Hepatocyte (in vitro differentiated cells): ENCODE measurements at regions not wholly inside any gene's neighbourhood (a gene's known extent, or its start where the extent isn't known, plus 50 kb on each side); places are given as distances from the start of the nearest gene placed in this dataset.

Experiments used
- DNase-seq: peaks from one replicate; pipeline ENCODE4 v3.0.0-alpha.2; 2016; ENCODE audit warnings: low spot score
- H2AFZ ChIP-seq: fragments of 200-600 bp; sonication (generic); 2 replicates; pipeline ENCODE4 v1.6.0; 2016; ENCODE audit warnings: antibody characterized with exemption, mild to moderate bottlenecking
- H3K27ac ChIP-seq: fragments of 200-600 bp; sonication (generic); 2 replicates; pipeline ENCODE4 v1.5.1; 2016; ENCODE audit warnings: mild to moderate bottlenecking
- H3K27me3 ChIP-seq: fragments of 200-600 bp; sonication (generic); 2 replicates; pipeline ENCODE4 v1.6.1; 2016
- H3K36me3 ChIP-seq: fragments of 200-600 bp; sonication (generic); replicated peaks from 2 replicates; pipeline ENCODE4 v1.5.1; 2016; ENCODE audit warnings: low read depth; ENCODE audit not compliant: insufficient read depth
- H3K4me1 ChIP-seq: fragments of 200-600 bp; sonication (generic); 2 replicates; pipeline ENCODE4 v1.5.1; 2016; ENCODE audit warnings: mild to moderate bottlenecking, moderate library complexity; ENCODE audit not compliant: insufficient read depth
- H3K4me2 ChIP-seq: fragments of 200-600 bp; sonication (generic); 2 replicates; pipeline ENCODE4 v1.6.0; 2016
- H3K4me3 ChIP-seq: fragments of 200-600 bp; sonication (generic); 2 replicates; pipeline ENCODE4 v1.5.1; 2016; ENCODE audit warnings: mild to moderate bottlenecking
- H3K79me2 ChIP-seq: fragments of 200-600 bp; sonication (generic); 2 replicates; pipeline ENCODE4 v1.6.0; 2017; ENCODE audit warnings: mild to moderate bottlenecking
- H3K9me2 ChIP-seq: fragments of 200-600 bp; sonication (generic); replicated peaks from 2 replicates; pipeline ENCODE4 v1.6.0; 2017; ENCODE audit warnings: mild to moderate bottlenecking; ENCODE audit not compliant: insufficient read depth
- H3K9me3 ChIP-seq: fragments of 200-600 bp; sonication (generic); 2 replicates; pipeline ENCODE4 v1.5.1; 2016; ENCODE audit warnings: low read depth, mild to moderate bottlenecking
- H4K20me1 ChIP-seq: fragments of 200-600 bp; sonication (generic); 2 replicates; pipeline ENCODE4 v1.6.0; 2016; ENCODE audit warnings: mild to moderate bottlenecking; ENCODE audit not compliant: insufficient read depth, poor library complexity, severe bottlenecking
- EZH2 ChIP-seq: fragments of 200-600 bp; sonication (generic); IDR thresholded peaks from 2 replicates; pipeline ENCODE4 v1.6.1; 2016; ENCODE audit warnings: antibody characterized with exemption, mild to moderate bottlenecking, borderline replicate concordance
- EZH2phosphoT487 ChIP-seq: fragments of 200-600 bp; sonication (generic); IDR thresholded peaks from one replicate; pipeline ENCODE4 v1.6.1; 2018; ENCODE audit warnings: antibody characterized with exemption, mild to moderate bottlenecking, low read depth, moderate library complexity; ENCODE audit not compliant: unreplicated experiment, severe bottlenecking
- WGBS: methylation state at CpG from one replicate; pipeline ENCODE4 v1.1.6; 2016; ENCODE audit warnings: low lambda C conversion rate; ENCODE audit errors: missing lambda C conversion rate; 5-methylcytosine and 5-hydroxymethylcytosine counted together
- TF ChIP-seq, protein P1 (sequence below): fragments of 200-600 bp; sonication (generic); IDR thresholded peaks from 2 replicates; pipeline ENCODE4 v1.5.1; 2016; ENCODE audit warnings: antibody characterized with exemption, mild to moderate bottlenecking; ENCODE audit not compliant: poor library complexity

GRCh38 chr5:20604992-20605391, 617.0 kb upstream of the CDH18 start:
- H3K9me3 ChIP-seq, result no peaks in the 10 kb centered on the region

GRCh38 chr5:20601678-20602100, 613.7 kb upstream of the CDH18 start:
- 60% methylated on average over 4 of the region's 4 CpGs for WGBS
- no peaks in the 10 kb centered on the region for H3K79me2 ChIP-seq
- H3K36me3 ChIP-seq, result no peaks in the 10 kb centered on the region
- no peaks in the 10 kb centered on the region for H4K20me1 ChIP-seq
- no peak for TF ChIP-seq EZH2phosphoT487
- no peak for TF ChIP-seq EZH2
- TF ChIP-seq, protein P1, sequence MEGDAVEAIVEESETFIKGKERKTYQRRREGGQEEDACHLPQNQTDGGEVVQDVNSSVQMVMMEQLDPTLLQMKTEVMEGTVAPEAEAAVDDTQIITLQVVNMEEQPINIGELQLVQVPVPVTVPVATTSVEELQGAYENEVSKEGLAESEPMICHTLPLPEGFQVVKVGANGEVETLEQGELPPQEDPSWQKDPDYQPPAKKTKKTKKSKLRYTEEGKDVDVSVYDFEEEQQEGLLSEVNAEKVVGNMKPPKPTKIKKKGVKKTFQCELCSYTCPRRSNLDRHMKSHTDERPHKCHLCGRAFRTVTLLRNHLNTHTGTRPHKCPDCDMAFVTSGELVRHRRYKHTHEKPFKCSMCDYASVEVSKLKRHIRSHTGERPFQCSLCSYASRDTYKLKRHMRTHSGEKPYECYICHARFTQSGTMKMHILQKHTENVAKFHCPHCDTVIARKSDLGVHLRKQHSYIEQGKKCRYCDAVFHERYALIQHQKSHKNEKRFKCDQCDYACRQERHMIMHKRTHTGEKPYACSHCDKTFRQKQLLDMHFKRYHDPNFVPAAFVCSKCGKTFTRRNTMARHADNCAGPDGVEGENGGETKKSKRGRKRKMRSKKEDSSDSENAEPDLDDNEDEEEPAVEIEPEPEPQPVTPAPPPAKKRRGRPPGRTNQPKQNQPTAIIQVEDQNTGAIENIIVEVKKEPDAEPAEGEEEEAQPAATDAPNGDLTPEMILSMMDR, result no peak
- peak; percentile 40 for DNase-seq
- H3K27ac ChIP-seq, result no peak overlapping the region
- no peaks in the 10 kb centered on the region for H3K27me3 ChIP-seq
- H3K9me3 ChIP-seq, result no peaks in the 10 kb centered on the region
- no peaks in the 10 kb centered on the region for H3K9me2 ChIP-seq
- H3K4me2 ChIP-seq, result no peak overlapping the region
- H3K4me3 ChIP-seq, result no peak overlapping the region
- no peak overlapping the region for H2AFZ ChIP-seq
- no peaks in the 10 kb centered on the region for H3K4me1 ChIP-seq

More at GRCh38 chr5:20604992-20605391, 617.0 kb upstream of the CDH18 start:
- Histone ChIP-seq H4K20me1 (no peaks in the 10 kb centered on the region), H3K4me1 (no peaks in the 10 kb centered on the region), H3K4me2 (no peak overlapping the region), H3K27ac (no peak overlapping the region), H3K4me3 (no peak overlapping the region), H3K79me2 (no peaks in the 10 kb centered on the region), H3K36me3 (no peaks in the 10 kb centered on the region), H3K27me3 (no peaks in the 10 kb centered on the region), H2AFZ (no peak overlapping the region), H3K9me2 (no peaks in the 10 kb centered on the region)
- WGBS, result 78% methylated on average over 8 of the region's 8 CpGs
- TF ChIP-seq EZH2, result no peak
- TF ChIP-seq, protein P1, result no peak
- TF ChIP-seq EZH2phosphoT487, result no peak
- no peak for DNase-seq

GRCh38 chr5:20590356-20590755, 602.4 kb upstream of the CDH18 start:
- Histone ChIP-seq H2AFZ (no peak overlapping the region), H3K27me3 (no peaks in the 10 kb centered on the region), H3K27ac (no peak overlapping the region), H3K4me2 (no peak overlapping the region), H3K9me3 (no peaks in the 10 kb centered on the region), H4K20me1 (no peaks in the 10 kb centered on the region), H3K4me3 (no peak overlapping the region), H3K36me3 (no peaks in the 10 kb centered on the region), H3K4me1 (no peaks in the 10 kb centered on the region), H3K79me2 (no peaks in the 10 kb centered on the region), H3K9me2 (no peaks in the 10 kb centered on the region)
- 80% methylated on average over 2 of the region's 2 CpGs for WGBS
- TF ChIP-seq, protein P1, result no peak
- DNase-seq, result no peak

DNA sequence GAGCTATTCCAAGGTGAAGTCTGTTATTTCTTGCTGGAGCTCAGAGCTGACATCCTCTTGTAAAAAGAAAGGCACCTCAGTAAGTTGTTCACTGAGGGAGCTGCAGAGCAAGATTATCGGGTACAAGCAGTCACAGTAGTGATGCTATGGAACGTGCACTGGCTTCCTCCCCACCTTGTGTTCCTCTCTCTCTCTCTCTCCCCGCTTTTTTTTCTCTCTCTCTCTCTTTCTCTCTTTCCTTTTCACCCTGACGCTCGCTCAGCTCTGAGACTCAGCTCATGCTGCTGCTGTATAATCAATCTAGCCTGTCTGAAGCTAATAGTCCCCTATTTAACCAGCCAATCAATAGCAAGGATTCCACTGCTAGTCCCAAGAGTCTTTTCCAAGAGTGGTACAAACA, 587.6 kb upstream of the CDH18 start:
- H3K4me2 ChIP-seq, result no peak overlapping the region
- no peaks in the 10 kb centered on the region for H3K9me2 ChIP-seq
- no peaks in the 10 kb centered on the region for H3K27me3 ChIP-seq
- no peaks in the 10 kb centered on the region for H3K79me2 ChIP-seq
- peaks cover 3% of the 10 kb centered on the region for H3K4me1 ChIP-seq
- no peak for DNase-seq
- H3K4me3 ChIP-seq, result no peak overlapping the region
- WGBS, result 39% methylated on average over 5 of the region's 5 CpGs
- H3K9me3 ChIP-seq, result no peaks in the 10 kb centered on the region
- H2AFZ ChIP-seq, result no peak overlapping the region
- no peak overlapping the region for H3K27ac ChIP-seq
- no peak for TF ChIP-seq EZH2
- no peak for TF ChIP-seq EZH2phosphoT487
- TF ChIP-seq, protein P1, result no peak
- H3K36me3 ChIP-seq, result no peaks in the 10 kb centered on the region
- no peaks in the 10 kb centered on the region for H4K20me1 ChIP-seq
